RWPE1 (cell line): ENCODE measurements at regions not wholly inside any gene's neighbourhood (a gene's known extent, or its start where the extent isn't known, plus 50 kb on each side); places are given as distances from the start of the nearest gene placed in this dataset.

Experiments used
- CTCF ChIA-PET: fragments of 350-600 bp; sonication (Branson Sonifier 250); formaldehyde crosslinking; extraction: SDS; loops from one replicate; lab custom pipeline; 2021; lab: Yijun Ruan, JAX
- POLR2A ChIA-PET: fragments of 400-600 bp; formaldehyde crosslinking; extraction: SDS; loops from one replicate; lab custom pipeline; 2020; ENCODE audit warnings: antibody characterized with exemption; ENCODE audit not compliant: low non-redundant PET; lab: Yijun Ruan, JAX
- DNase-seq: peaks from one replicate; pipeline ENCODE4 v3.0.0; 2012; ENCODE audit warnings: low spot score
- H3K27ac ChIP-seq: fragments of 450-650 bp; 2 replicates; pipeline ENCODE4 v1.5.1; 2017
- TF ChIP-seq, protein P1 (sequence below): fragments of 450-650 bp; conservative IDR thresholded peaks from 2 replicates; pipeline ENCODE4 v1.5.1; 2017; ENCODE audit warnings: low read depth, mild to moderate bottlenecking

DNA sequence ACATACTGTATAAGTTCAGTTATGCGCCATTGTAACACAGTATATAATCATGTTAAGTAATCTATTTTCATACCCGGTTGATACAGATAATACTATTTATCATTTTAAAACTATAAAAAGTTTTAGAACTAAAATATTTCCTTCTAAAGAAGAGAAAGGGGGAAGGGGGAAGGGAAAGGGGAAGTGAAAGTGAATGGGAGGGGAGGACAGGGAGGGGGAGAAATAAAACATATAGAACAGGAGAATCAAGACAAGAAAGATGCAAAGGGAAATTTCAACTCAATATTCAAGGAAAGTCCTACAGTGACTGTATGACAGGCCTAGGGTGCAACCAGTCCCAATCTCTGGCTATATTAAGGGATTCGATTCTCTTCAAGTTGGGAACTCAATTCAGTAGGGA, 1278.8 kb downstream of the MAT2B start:
- TF ChIP-seq, protein P1, sequence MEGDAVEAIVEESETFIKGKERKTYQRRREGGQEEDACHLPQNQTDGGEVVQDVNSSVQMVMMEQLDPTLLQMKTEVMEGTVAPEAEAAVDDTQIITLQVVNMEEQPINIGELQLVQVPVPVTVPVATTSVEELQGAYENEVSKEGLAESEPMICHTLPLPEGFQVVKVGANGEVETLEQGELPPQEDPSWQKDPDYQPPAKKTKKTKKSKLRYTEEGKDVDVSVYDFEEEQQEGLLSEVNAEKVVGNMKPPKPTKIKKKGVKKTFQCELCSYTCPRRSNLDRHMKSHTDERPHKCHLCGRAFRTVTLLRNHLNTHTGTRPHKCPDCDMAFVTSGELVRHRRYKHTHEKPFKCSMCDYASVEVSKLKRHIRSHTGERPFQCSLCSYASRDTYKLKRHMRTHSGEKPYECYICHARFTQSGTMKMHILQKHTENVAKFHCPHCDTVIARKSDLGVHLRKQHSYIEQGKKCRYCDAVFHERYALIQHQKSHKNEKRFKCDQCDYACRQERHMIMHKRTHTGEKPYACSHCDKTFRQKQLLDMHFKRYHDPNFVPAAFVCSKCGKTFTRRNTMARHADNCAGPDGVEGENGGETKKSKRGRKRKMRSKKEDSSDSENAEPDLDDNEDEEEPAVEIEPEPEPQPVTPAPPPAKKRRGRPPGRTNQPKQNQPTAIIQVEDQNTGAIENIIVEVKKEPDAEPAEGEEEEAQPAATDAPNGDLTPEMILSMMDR = no peak
- POLR2A ChIA-PET = no interaction called here
- DNase-seq = no peak
- CTCF ChIA-PET = no interaction called here
- H3K27ac ChIP-seq = no peak overlapping the region

DNA sequence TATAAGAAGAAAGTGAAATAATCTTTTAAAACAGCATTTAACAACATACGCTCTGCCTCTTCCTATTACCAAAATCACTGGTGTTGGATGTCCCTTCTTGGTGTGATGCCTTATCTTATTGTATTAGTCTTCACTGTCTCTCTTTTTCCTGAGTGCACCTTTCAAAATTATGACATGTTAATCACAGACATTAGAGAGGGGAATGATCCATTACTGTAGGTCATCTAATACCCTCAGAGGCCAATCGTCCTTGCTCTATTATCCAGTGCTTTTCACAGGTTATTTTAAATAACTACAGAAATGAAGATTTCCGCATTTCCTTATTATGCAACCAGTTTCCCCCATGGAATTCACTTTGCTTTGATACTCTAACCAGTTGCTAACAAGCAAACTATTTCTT, 1292.7 kb downstream of the MAT2B start:
- H3K27ac ChIP-seq = no peak overlapping the region
- POLR2A ChIA-PET = no interaction called here
- DNase-seq = no peak
- TF ChIP-seq, protein P1 = no peak
- CTCF ChIA-PET = no interaction called here

DNA sequence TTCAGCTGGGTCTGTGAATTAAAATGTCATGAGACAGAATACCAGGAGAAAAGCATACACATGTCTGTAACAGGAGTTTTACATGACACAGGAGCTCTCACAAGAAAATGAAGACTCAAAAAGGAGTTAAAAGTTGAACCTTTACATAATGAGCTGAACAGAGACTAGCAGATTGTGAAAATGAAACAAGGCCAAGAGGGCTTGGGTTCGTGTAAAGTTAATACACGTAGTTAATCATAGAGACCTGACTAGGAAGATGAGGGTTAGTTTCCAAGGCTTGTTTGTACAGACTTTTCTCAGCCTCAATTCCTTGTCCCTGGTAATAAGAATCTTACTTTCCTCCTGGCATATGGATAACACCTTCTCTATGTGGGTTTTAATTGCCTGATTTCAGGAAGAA, 1294.0 kb downstream of the MAT2B start:
- POLR2A ChIA-PET = no interaction called here
- TF ChIP-seq, protein P1 = no peak
- no peak for DNase-seq
- H3K27ac ChIP-seq = no peak overlapping the region
- CTCF ChIA-PET = interaction anchor here (0.6 kb wide), 1 partner anchor 22 kb away, joined by 4 read pairs; no protein-coding TSS in a partner anchor

DNA sequence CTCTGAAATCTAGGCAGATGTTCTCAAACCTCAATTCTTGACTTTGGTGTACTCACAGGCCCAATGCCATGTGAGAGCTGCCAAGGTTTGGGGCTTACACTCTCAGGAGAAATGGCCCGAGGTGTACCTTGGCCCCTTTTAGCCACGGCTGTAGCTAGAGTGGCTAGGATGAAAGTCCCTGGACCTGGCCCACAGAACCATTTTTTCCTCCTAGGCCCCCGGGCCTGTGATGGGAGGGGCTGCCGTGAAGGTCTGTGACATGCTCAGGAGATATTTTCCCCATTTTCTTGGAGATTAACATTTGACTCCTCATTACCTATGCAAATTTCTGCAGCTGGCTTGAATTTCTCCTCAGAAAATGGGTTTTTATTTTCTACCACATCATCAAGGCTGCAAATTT, 1296.5 kb downstream of the MAT2B start:
- POLR2A ChIA-PET = no interaction called here
- H3K27ac ChIP-seq = no peak overlapping the region
- CTCF ChIA-PET = interaction anchor here (0.5 kb wide), 1 partner anchor 357 kb away, joined by 3 read pairs; no protein-coding TSS in a partner anchor
- TF ChIP-seq, protein P1 = no peak
- DNase-seq = no peak

DNA sequence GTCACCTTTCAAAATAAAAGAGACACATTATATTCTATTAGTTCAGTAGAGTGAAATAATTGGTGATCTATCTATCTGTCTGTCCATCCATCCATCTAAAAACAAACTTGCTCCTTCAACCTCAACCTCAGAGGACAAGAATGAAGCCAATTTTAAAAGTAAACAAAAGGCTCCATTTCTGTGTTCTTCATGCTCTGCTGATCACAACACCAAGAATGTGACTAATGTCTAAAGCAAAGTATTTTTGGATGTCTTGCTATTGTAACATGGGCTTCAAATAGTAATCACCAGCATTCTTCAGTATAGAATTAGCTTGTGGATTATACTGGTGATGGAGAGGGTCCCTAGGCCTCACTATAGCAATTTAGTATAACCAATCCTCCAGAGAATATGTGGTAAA, 1304.4 kb downstream of the MAT2B start:
- H3K27ac ChIP-seq = no peak overlapping the region
- POLR2A ChIA-PET = no interaction called here
- TF ChIP-seq, protein P1 = no peak
- CTCF ChIA-PET = no interaction called here
- no peak for DNase-seq

DNA sequence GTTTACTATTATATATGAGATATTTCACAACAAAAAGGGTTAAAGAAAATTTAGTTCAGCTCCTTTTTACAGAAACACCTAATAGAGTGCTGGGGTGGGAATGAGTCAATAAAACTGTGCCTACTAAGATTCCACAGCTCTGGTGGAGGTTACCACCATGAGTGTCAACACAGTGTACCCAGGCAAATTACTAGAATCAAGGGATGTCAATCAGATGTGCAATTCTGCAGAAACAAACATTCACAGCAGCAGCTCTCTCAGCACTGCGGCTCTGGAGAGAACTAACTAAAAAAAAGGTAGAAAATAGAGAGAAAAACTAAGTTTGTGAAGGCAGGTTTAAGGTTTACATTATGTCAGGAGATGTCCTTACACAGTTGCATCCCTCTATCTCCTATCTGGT, 1313.0 kb downstream of the MAT2B start:
- TF ChIP-seq, protein P1 = no peak
- H3K27ac ChIP-seq = no peak overlapping the region
- CTCF ChIA-PET = interaction anchor here (0.7 kb wide), 1 partner anchor 1567 kb away, joined by 3 read pairs; no protein-coding TSS in a partner anchor
- DNase-seq = no peak
- POLR2A ChIA-PET = no interaction called here
